ENCODE measurements at regions not wholly inside any gene's neighbourhood (a gene's known extent, or its start where the extent isn't known, plus 50 kb on each side); places are given as distances from the start of the nearest gene placed in this dataset.

DNA sequence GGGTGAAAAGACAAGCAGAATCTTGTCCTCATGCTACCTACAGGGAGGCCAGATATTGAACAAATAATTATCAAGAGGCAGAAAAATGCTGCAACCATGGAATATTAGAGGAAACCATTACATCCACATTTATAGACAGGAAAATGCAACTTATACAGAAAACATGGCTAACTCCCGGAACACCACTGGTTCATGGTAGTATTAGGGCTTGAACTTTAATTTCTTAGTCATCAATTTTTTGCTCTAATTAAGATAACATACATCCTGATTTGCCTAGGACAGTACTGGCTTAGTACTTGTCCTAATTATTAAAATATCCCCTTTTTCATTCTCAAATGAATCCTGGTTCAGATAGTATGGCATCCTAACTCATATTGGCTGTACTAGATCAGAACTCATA is 76.3 kb upstream of the TGFBR2 start:
- TF ChIP-seq CTCF (IDR thresholded peaks at IDR 0.05; ENCODE audit: partially characterized antibody, unreplicated experiment), result no peak
- no peaks in the 10 kb centered on the region for H3K4me1 Mint-ChIP-seq (ENCODE audit: low read depth, unreplicated experiment)
- peaks cover 2% of the 10 kb centered on the region for H3K27me3 Mint-ChIP-seq (ENCODE audit: unreplicated experiment)
- no peak for DNase-seq
- H3K9me3 Mint-ChIP-seq (ENCODE audit: unreplicated experiment), result peaks cover 1% of the 10 kb centered on the region
- H3K36me3 Mint-ChIP-seq (ENCODE audit: unreplicated experiment), result no peaks in the 10 kb centered on the region
- H3K4me3 Mint-ChIP-seq (ENCODE audit: unreplicated experiment), result no peak overlapping the region
- no peak overlapping the region for H3K27ac Mint-ChIP-seq (ENCODE audit: unreplicated experiment)

DNA sequence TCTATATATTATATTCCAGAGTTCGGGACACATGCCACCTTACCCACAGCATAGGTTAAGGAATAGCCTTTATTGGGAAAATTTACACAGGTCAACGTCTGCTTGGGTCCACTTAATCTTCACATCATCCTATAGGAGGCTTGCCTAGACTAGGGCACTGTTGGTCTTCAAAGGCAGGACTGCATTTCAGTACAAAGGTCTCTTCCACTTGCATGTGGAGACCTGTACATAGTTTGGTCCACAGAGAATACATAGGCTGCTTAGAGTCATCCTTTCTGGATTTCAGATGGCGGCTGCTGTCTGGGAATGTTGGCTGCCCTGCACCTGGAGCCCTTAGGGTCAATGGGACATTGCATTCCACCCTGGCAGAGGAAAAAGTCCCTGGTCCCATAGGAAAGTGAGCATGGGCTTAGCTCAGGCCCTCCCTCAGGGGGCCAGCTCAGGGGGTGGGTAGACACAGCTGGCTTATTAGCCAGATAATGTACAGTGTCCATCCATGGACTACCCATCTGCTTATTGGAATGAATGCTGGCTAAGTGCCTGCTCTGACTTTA is 75.3 kb upstream of the TGFBR2 start:
- H3K36me3 Mint-ChIP-seq (ENCODE audit: unreplicated experiment), result peaks cover under 1% of the 10 kb centered on the region
- H3K9me3 Mint-ChIP-seq (ENCODE audit: unreplicated experiment), result no peaks in the 10 kb centered on the region
- H3K4me1 Mint-ChIP-seq (ENCODE audit: low read depth, unreplicated experiment), result no peaks in the 10 kb centered on the region
- H3K27ac Mint-ChIP-seq (ENCODE audit: unreplicated experiment), result no peak overlapping the region
- DNase-seq, result no peak
- H3K4me3 Mint-ChIP-seq (ENCODE audit: unreplicated experiment), result no peak overlapping the region
- no peak for TF ChIP-seq CTCF (IDR thresholded peaks at IDR 0.05; ENCODE audit: partially characterized antibody, unreplicated experiment)
- peaks cover under 1% of the 10 kb centered on the region for H3K27me3 Mint-ChIP-seq (ENCODE audit: unreplicated experiment)

GRCh38 chr3:30535525-30535924 is 70.9 kb upstream of the TGFBR2 start:
- Mint-ChIP-seq H3K4me3 (ENCODE audit: unreplicated experiment) (no peak overlapping the region), H3K27ac (ENCODE audit: unreplicated experiment) (no peak overlapping the region), H3K4me1 (ENCODE audit: low read depth, unreplicated experiment) (no peaks in the 10 kb centered on the region), H3K27me3 (ENCODE audit: unreplicated experiment) (no peaks in the 10 kb centered on the region), H3K9me3 (ENCODE audit: unreplicated experiment) (no peaks in the 10 kb centered on the region), H3K36me3 (ENCODE audit: unreplicated experiment) (peaks cover 9% of the 10 kb centered on the region)
- no peak for TF ChIP-seq CTCF (IDR thresholded peaks at IDR 0.05; ENCODE audit: partially characterized antibody, unreplicated experiment)
- no peak for DNase-seq

DNA sequence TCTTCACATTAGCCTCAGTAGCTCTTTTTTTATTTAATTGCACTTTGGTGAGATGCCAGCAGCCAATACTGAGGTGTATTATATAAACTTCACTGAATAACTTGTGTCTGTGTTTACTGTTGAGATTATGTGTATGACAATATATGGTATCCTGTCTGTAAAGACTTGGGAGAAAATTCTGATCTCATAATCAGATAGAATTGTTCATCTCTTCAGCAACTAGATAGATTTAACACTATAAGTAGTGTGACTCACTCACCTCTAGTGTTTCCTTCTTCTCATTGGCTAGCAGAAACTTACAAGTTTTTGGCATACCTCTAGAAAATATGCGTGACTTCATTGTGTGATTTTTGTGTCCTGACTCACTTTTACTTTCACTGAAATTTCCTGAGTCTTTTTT is 67.6 kb upstream of the TGFBR2 start:
- H3K27me3 Mint-ChIP-seq (ENCODE audit: unreplicated experiment), result no peaks in the 10 kb centered on the region
- no peak overlapping the region for H3K27ac Mint-ChIP-seq (ENCODE audit: unreplicated experiment)
- DNase-seq, result no peak
- peaks cover 9% of the 10 kb centered on the region for H3K36me3 Mint-ChIP-seq (ENCODE audit: unreplicated experiment)
- no peak overlapping the region for H3K4me3 Mint-ChIP-seq (ENCODE audit: unreplicated experiment)
- no peak for TF ChIP-seq CTCF (IDR thresholded peaks at IDR 0.05; ENCODE audit: partially characterized antibody, unreplicated experiment)
- H3K9me3 Mint-ChIP-seq (ENCODE audit: unreplicated experiment), result no peaks in the 10 kb centered on the region
- H3K4me1 Mint-ChIP-seq (ENCODE audit: low read depth, unreplicated experiment), result no peaks in the 10 kb centered on the region

DNA sequence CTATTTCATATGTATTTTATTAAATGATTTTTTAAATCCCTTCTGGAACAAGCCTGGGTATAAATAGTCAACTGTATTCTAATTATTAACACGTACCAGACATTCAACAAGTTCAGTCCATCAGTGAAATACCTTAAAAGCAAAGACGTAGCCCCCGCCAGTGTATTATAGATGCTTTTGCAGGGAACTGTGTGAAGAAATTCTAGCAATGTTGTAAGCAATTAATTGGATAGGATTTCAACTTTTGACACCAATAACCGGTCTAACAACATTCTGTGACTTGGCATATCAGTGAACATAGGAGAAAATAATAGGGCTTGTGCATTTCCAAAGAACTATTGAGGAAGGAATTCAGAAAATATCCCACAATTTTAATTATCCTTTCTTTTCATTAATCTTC is 67.2 kb upstream of the TGFBR2 start:
- no peak for DNase-seq
- H3K27me3 Mint-ChIP-seq (ENCODE audit: unreplicated experiment), result no peaks in the 10 kb centered on the region
- no peak overlapping the region for H3K27ac Mint-ChIP-seq (ENCODE audit: unreplicated experiment)
- no peak for TF ChIP-seq CTCF (IDR thresholded peaks at IDR 0.05; ENCODE audit: partially characterized antibody, unreplicated experiment)
- H3K4me3 Mint-ChIP-seq (ENCODE audit: unreplicated experiment), result no peak overlapping the region
- peaks cover 9% of the 10 kb centered on the region for H3K36me3 Mint-ChIP-seq (ENCODE audit: unreplicated experiment)
- H3K9me3 Mint-ChIP-seq (ENCODE audit: unreplicated experiment), result no peaks in the 10 kb centered on the region
- no peaks in the 10 kb centered on the region for H3K4me1 Mint-ChIP-seq (ENCODE audit: low read depth, unreplicated experiment)
